Suppressor macrophage treated with lipopolysaccharide for 4 hours (primary cell): ENCODE measurements at regions not wholly inside any gene's neighbourhood (a gene's known extent, or its start where the extent isn't known, plus 50 kb on each side); places are given as distances from the start of the nearest gene placed in this dataset.
A peak's percentile ranks its signal among the peaks of the same experiment; 100 is the strongest.

Experiments
- DNase-seq: peaks from one replicate; pipeline ENCODE4 v3.0.0-alpha.2; 2020

- no peak for DNase-seq
These were observed 315.8 kb downstream of the CASP12 start for GRCh38 chr11:104582431-104582830.

GRCh38 chr11:104581246-104581980 lies 316.8 kb downstream of the CASP12 start:
- DNase-seq = no peak

- DNase-seq = no peak
These were observed 324.7 kb downstream of the CASP12 start for GRCh38 chr11:104573441-104573990.

- no peak for DNase-seq
These were observed 326.0 kb downstream of the CASP12 start for GRCh38 chr11:104572279-104572678.

- DNase-seq = no peak
These were observed 328.1 kb downstream of the CASP12 start for GRCh38 chr11:104570078-104570701.

GRCh38 chr11:104565583-104565961 lies 332.7 kb downstream of the CASP12 start:
- DNase-seq = no peak

- DNase-seq = no peak
These were observed 333.2 kb downstream of the CASP12 start for GRCh38 chr11:104564921-104565582.

GRCh38 chr11:104556606-104557301 lies 341.5 kb downstream of the CASP12 start:
- no peak for DNase-seq

GRCh38 chr11:104549019-104549418 lies 349.2 kb downstream of the CASP12 start:
- DNase-seq = no peak

GRCh38 chr11:104547996-104548661 lies 350.1 kb downstream of the CASP12 start:
- DNase-seq = no peak

GRCh38 chr11:104546501-104546900 lies 351.8 kb downstream of the CASP12 start:
- no peak for DNase-seq

GRCh38 chr11:104541701-104542100 lies 356.6 kb downstream of the CASP12 start:
- DNase-seq = no peak

GRCh38 chr11:104538313-104538712 lies 359.9 kb downstream of the CASP12 start:
- no peak for DNase-seq

- DNase-seq = no peak
These were observed 364.0 kb downstream of the CASP12 start for GRCh38 chr11:104534278-104534677.

GRCh38 chr11:104531894-104532293 lies 366.4 kb downstream of the CASP12 start:
- DNase-seq = peak; percentile 55

- DNase-seq = peak; percentile 8
These were observed 367.1 kb upstream of the PDGFD start for GRCh38 chr11:104531075-104531474.

GRCh38 chr11:104529906-104530305 lies 366.0 kb upstream of the PDGFD start:
- DNase-seq = peak; percentile 4

GRCh38 chr11:104529213-104529612 lies 365.3 kb upstream of the PDGFD start:
- no peak for DNase-seq

- DNase-seq = no peak
These were observed 362.1 kb upstream of the PDGFD start for GRCh38 chr11:104526006-104526405.

- no peak for DNase-seq
These were observed 361.5 kb upstream of the PDGFD start for GRCh38 chr11:104525416-104525815.

- no peak for DNase-seq
These were observed 360.3 kb upstream of the PDGFD start for GRCh38 chr11:104524254-104524653.

- no peak for DNase-seq
These were observed 359.7 kb upstream of the PDGFD start for GRCh38 chr11:104523611-104524010.

GRCh38 chr11:104522650-104523049 lies 358.7 kb upstream of the PDGFD start:
- no peak for DNase-seq
